ACC112 (cell line): ENCODE measurements at regions not wholly inside any gene's neighbourhood (a gene's known extent, or its start where the extent isn't known, plus 50 kb on each side); places are given as distances from the start of the nearest gene placed in this dataset.

ENCODE experiments used
- H2AFZ ChIP-seq: fragments of 200-600 bp; sonication (generic); one replicate; pipeline ENCODE4 v1.6.0; 2017; ENCODE audit warnings: antibody characterized with exemption, low read length; ENCODE audit not compliant: unreplicated experiment
- H3K27ac ChIP-seq: fragments of 200-600 bp; sonication (generic); 2 replicates; pipeline ENCODE4 v1.5.1; 2014; ENCODE audit warnings: low read depth, mild to moderate bottlenecking, antibody characterized with exemption, low read length, moderate library complexity
- H3K27me3 ChIP-seq: fragments of 200-600 bp; sonication (generic); 2 replicates; pipeline ENCODE4 v1.6.1; 2014; ENCODE audit warnings: mild to moderate bottlenecking, antibody characterized with exemption, low read length, moderate library complexity, mixed read lengths; ENCODE audit not compliant: insufficient read depth
- H3K36me3 ChIP-seq: fragments of 200-600 bp; sonication (generic); 2 replicates; pipeline ENCODE4 v1.6.1; 2016; ENCODE audit warnings: mild to moderate bottlenecking, antibody characterized with exemption, low read length, moderate library complexity, mixed read lengths; ENCODE audit not compliant: insufficient read depth
- H3K4me1 ChIP-seq: fragments of 200-600 bp; sonication (generic); one replicate; pipeline ENCODE4 v1.6.1; 2016; ENCODE audit warnings: low read length, mixed read lengths; ENCODE audit not compliant: insufficient read depth, unreplicated experiment, control insufficient read depth
- H3K4me3 ChIP-seq: fragments of 200-600 bp; sonication (generic); 2 replicates; pipeline ENCODE4 v1.5.1; 2014; ENCODE audit warnings: mild to moderate bottlenecking, low read depth, low read length
- H3K79me2 ChIP-seq: fragments of 200-600 bp; sonication (generic); one replicate; pipeline ENCODE4 v1.6.0; 2016; ENCODE audit warnings: low read length; ENCODE audit not compliant: control insufficient read depth, unreplicated experiment, insufficient read depth

- Histone ChIP-seq H3K79me2 (no peaks in the 10 kb centered on the region), H3K4me1 (no peaks in the 10 kb centered on the region), H3K27ac (no peak overlapping the region), H3K4me3 (no peak overlapping the region), H2AFZ (no peak overlapping the region), H3K27me3 (peaks cover 6% of the 10 kb centered on the region; the same call in 1 of the 2 replicates), H3K36me3 (no peaks in the 10 kb centered on the region)
Measured at GRCh38 chr18:24805156-24805555, 344.7 kb downstream of the HRH4 start.

GRCh38 chr18:24809173-24809950 is 348.9 kb downstream of the HRH4 start:
- Histone ChIP-seq H3K27me3 (peaks cover 6% of the 10 kb centered on the region; the same call in 1 of the 2 replicates), H3K4me3 (no peak overlapping the region), H3K79me2 (no peaks in the 10 kb centered on the region), H3K36me3 (no peaks in the 10 kb centered on the region), H3K27ac (no peak overlapping the region), H3K4me1 (no peaks in the 10 kb centered on the region), H2AFZ (no peak overlapping the region)

GRCh38 chr18:24810561-24811305 is 350.3 kb downstream of the HRH4 start:
- no peaks in the 10 kb centered on the region for H3K36me3 ChIP-seq
- no peaks in the 10 kb centered on the region for H3K4me1 ChIP-seq
- no peak overlapping the region for H3K4me3 ChIP-seq
- peaks cover 6% of the 10 kb centered on the region; the same call in 1 of the 2 replicates for H3K27me3 ChIP-seq
- H3K79me2 ChIP-seq: no peaks in the 10 kb centered on the region
- no peak overlapping the region for H3K27ac ChIP-seq
- H2AFZ ChIP-seq: no peak overlapping the region

- Histone ChIP-seq H3K4me3 (no peak overlapping the region), H2AFZ (no peak overlapping the region), H3K27me3 (peaks cover 6% of the 10 kb centered on the region), H3K79me2 (no peaks in the 10 kb centered on the region), H3K4me1 (no peaks in the 10 kb centered on the region), H3K36me3 (no peaks in the 10 kb centered on the region), H3K27ac (no peak overlapping the region)
Measured at GRCh38 chr18:24811950-24812681, 351.7 kb downstream of the HRH4 start.

- H3K36me3 ChIP-seq: no peaks in the 10 kb centered on the region
- H3K27ac ChIP-seq: no peak overlapping the region
- H2AFZ ChIP-seq: no peak overlapping the region
- H3K4me3 ChIP-seq: no peak overlapping the region
- no peaks in the 10 kb centered on the region for H3K79me2 ChIP-seq
- peaks cover 14% of the 10 kb centered on the region for H3K27me3 ChIP-seq
- H3K4me1 ChIP-seq: no peaks in the 10 kb centered on the region
Measured at GRCh38 chr18:24814521-24814920, 354.1 kb downstream of the HRH4 start.

GRCh38 chr18:24817150-24817549 is 356.7 kb downstream of the HRH4 start:
- Histone ChIP-seq H2AFZ (no peak overlapping the region), H3K79me2 (no peaks in the 10 kb centered on the region), H3K27me3 (peaks cover 10% of the 10 kb centered on the region), H3K27ac (no peak overlapping the region), H3K36me3 (no peaks in the 10 kb centered on the region), H3K4me3 (no peak overlapping the region), H3K4me1 (no peaks in the 10 kb centered on the region)

GRCh38 chr18:24817587-24818371 is 357.3 kb downstream of the HRH4 start:
- H3K4me1 ChIP-seq: no peaks in the 10 kb centered on the region
- H3K27me3 ChIP-seq: peaks cover 10% of the 10 kb centered on the region
- no peaks in the 10 kb centered on the region for H3K79me2 ChIP-seq
- no peak overlapping the region for H3K4me3 ChIP-seq
- H3K36me3 ChIP-seq: no peaks in the 10 kb centered on the region
- H3K27ac ChIP-seq: no peak overlapping the region
- H2AFZ ChIP-seq: no peak overlapping the region

- Histone ChIP-seq H3K4me3 (no peak overlapping the region), H3K4me1 (no peaks in the 10 kb centered on the region), H3K79me2 (no peaks in the 10 kb centered on the region)
Measured at GRCh38 chr18:24818441-24818840, 358.0 kb downstream of the HRH4 start.

GRCh38 chr18:24819141-24819890 is 358.9 kb downstream of the HRH4 start:
- Histone ChIP-seq H3K27ac (no peak overlapping the region), H3K79me2 (no peaks in the 10 kb centered on the region), H3K4me1 (no peaks in the 10 kb centered on the region), H2AFZ (no peak overlapping the region), H3K4me3 (no peak overlapping the region), H3K36me3 (no peaks in the 10 kb centered on the region), H3K27me3 (peaks cover 10% of the 10 kb centered on the region)

More at GRCh38 chr18:24818441-24818840, 358.0 kb downstream of the HRH4 start:
- Histone ChIP-seq H3K27me3 (peaks cover 10% of the 10 kb centered on the region), H2AFZ (no peak overlapping the region), H3K36me3 (no peaks in the 10 kb centered on the region), H3K27ac (no peak overlapping the region)
